Liver (tissue), 8 donors: ENCODE measurements at regions not wholly inside any gene's neighbourhood (a gene's known extent, or its start where the extent isn't known, plus 50 kb on each side); places are given as distances from the start of the nearest gene placed in this dataset.

Experiments used
- DNase-seq: peaks from one replicate; pipeline ENCODE4 v3.0.0-alpha.2; 2017; ENCODE audit warnings: low spot score
- H3K27ac ChIP-seq, 2 donors: one replicate each; pipeline ENCODE4 v1.7.0; 2013; ENCODE audit warnings: inconsistent platforms in 2 of 2, low read length in 2 of 2, control low read depth in 1 of 2, low read depth in 1 of 2, mild to moderate bottlenecking in 1 of 2
- H3K27me3 ChIP-seq, 4 donors: one replicate each; pipeline versions ENCODE4 v1.6.1 to v1.7.0; 2013; ENCODE audit warnings: low read length in 3 of 4, inconsistent platforms in 1 of 4, mild to moderate bottlenecking in 1 of 4, moderate library complexity in 1 of 4; ENCODE audit not compliant: control insufficient read depth in 4 of 4, insufficient read depth in 4 of 4
- H3K36me3 ChIP-seq, 4 donors: one replicate each; pipeline versions ENCODE4 v1.6.1 to v1.7.0; 2013; ENCODE audit warnings: low read length in 3 of 4, mild to moderate bottlenecking in 3 of 4, low read depth in 1 of 4, moderate library complexity in 1 of 4; ENCODE audit not compliant: control insufficient read depth in 4 of 4, insufficient read depth in 3 of 4
- H3K4me1 ChIP-seq, 4 donors: one replicate each; pipeline versions ENCODE4 v1.6.1 to v1.7.0; 2013; ENCODE audit warnings: low read length in 3 of 4, mild to moderate bottlenecking in 3 of 4, moderate library complexity in 1 of 4; ENCODE audit not compliant: control insufficient read depth in 4 of 4, insufficient read depth in 4 of 4
- H3K4me3 ChIP-seq, 3 donors: one replicate each; pipeline versions ENCODE4 v1.6.1 to v1.7.0; 2013; ENCODE audit warnings: low read length in 3 of 3, control low read depth in 1 of 3, low read depth in 1 of 3, mild to moderate bottlenecking in 1 of 3
- H3K9ac ChIP-seq, 2 donors: one replicate each; pipeline ENCODE4 v1.7.0; 2013; ENCODE audit warnings: low read length in 2 of 2, mild to moderate bottlenecking in 2 of 2, moderate library complexity in 2 of 2, control low read depth in 1 of 2, low read depth in 1 of 2
- H3K9me3 ChIP-seq, 4 donors: one replicate each; pipeline versions ENCODE4 v1.6.1 to v1.7.0; 2013; ENCODE audit warnings: low read length in 3 of 4; ENCODE audit not compliant: control insufficient read depth in 4 of 4
- ATF3 ChIP-seq: IDR thresholded peaks from 2 replicates; pipeline ENCODE4 v1.6.1; 2016; ENCODE audit warnings: antibody characterized with exemption
- CTCF ChIP-seq: fragments of 150-350 bp; IDR thresholded peaks from 2 replicates; pipeline ENCODE4 v1.5.1; 2017; ENCODE audit warnings: improper control_type of control experiment, low read depth, low read length; ENCODE audit not compliant: missing input control
- EGR1 ChIP-seq, 2 donors: IDR thresholded peaks; 2 replicates each; pipeline ENCODE4 v1.6.1; 2016 to 2018; ENCODE audit warnings: antibody characterized with exemption in 2 of 2, low read depth in 2 of 2
- FOXA1 ChIP-seq: IDR thresholded peaks from 2 replicates; pipeline ENCODE4 v1.6.1; 2016; ENCODE audit warnings: antibody characterized with exemption
- GABPA ChIP-seq, 2 donors: IDR thresholded peaks in 1 of 2; conservative IDR thresholded peaks in 1 of 2; 2 replicates each; pipeline ENCODE4 v1.6.1; 2016; ENCODE audit warnings: antibody characterized with exemption in 2 of 2, mild to moderate bottlenecking in 1 of 2, moderate library complexity in 1 of 2
- HNF4A ChIP-seq, 2 donors: conservative IDR thresholded peaks; 2 replicates each; pipeline ENCODE4 v1.6.1; 2016; ENCODE audit warnings: antibody characterized with exemption in 2 of 2, mild to moderate bottlenecking in 2 of 2
- HNF4G ChIP-seq: IDR thresholded peaks from 2 replicates; pipeline ENCODE4 v1.6.1; 2016; ENCODE audit warnings: antibody characterized with exemption
- JUND ChIP-seq, 2 donors: IDR thresholded peaks; 2 replicates each; pipeline ENCODE4 v1.6.1; 2016; ENCODE audit warnings: antibody characterized with exemption in 2 of 2
- RAD21 ChIP-seq, 2 donors: IDR thresholded peaks; 2 replicates each; pipeline ENCODE4 v1.6.1; 2016; ENCODE audit warnings: antibody characterized with exemption in 2 of 2, mild to moderate bottlenecking in 2 of 2
- REST ChIP-seq: IDR thresholded peaks from 2 replicates; pipeline ENCODE4 v1.6.1; 2016; ENCODE audit warnings: antibody characterized with exemption, mild to moderate bottlenecking
- RXRA ChIP-seq, 2 donors: IDR thresholded peaks; 2 replicates each; pipeline ENCODE4 v1.6.1; 2017 to 2018; ENCODE audit warnings: antibody characterized with exemption in 2 of 2, mild to moderate bottlenecking in 1 of 2
- TAF1 ChIP-seq: conservative IDR thresholded peaks from 2 replicates; pipeline ENCODE4 v1.6.1; 2016; ENCODE audit warnings: antibody characterized with exemption, mild to moderate bottlenecking
- YY1 ChIP-seq: IDR thresholded peaks from 2 replicates; pipeline ENCODE4 v1.6.1; 2016; ENCODE audit warnings: antibody characterized with exemption, mild to moderate bottlenecking
- WGBS: extraction: QIAGEN DNeasy Blood & Tissue Kit; methylation state at CpG from one replicate; pipeline ENCODE4 v1.1.7; 2013; 5-methylcytosine and 5-hydroxymethylcytosine counted together
- donor health status: healthy.
- donor health status: healthy.
- donor health status: healthy.
- donor health status: healthy.
- donor health status: healthy.

- H3K9ac ChIP-seq = no peak overlapping the region
- WGBS = 36% methylated on average over 3 of the region's 3 CpGs
- no peak overlapping the region for H3K27ac ChIP-seq
- peaks cover 0 to 14% (median 9%) of the 10 kb centered on the region in 4 donors for H3K4me1 ChIP-seq
- no peak for DNase-seq
- no peaks in the 10 kb centered on the region for H3K36me3 ChIP-seq
- no peak overlapping the region for H3K4me3 ChIP-seq
- TF ChIP-seq ATF3 (no peak), RXRA (IDR thresholded peaks at IDR 0.05) (peak in 1 of 2 donors; percentile 21), HNF4A (conservative IDR thresholded peaks at IDR 0.05) (peak; percentile 47 to 52), EGR1 (IDR thresholded peaks at IDR 0.05; ENCODE audit: low read depth in 2 of 2) (no peak), REST (no peak), YY1 (peak; percentile 28), FOXA1 (no peak)
- H3K27me3 ChIP-seq = no peaks in the 10 kb centered on the region
- H3K9me3 ChIP-seq = no peaks in the 10 kb centered on the region
Observed at GRCh38 chr5:117559005-117559844, 984.6 kb upstream of the SEMA6A start.

GRCh38 chr5:117551236-117551635, 976.6 kb upstream of the SEMA6A start:
- Histone ChIP-seq H3K4me3 (no peak overlapping the region), H3K4me1 (no peaks in the 10 kb centered on the region), H3K27me3 (no peaks in the 10 kb centered on the region), H3K27ac (no peak overlapping the region), H3K36me3 (no peaks in the 10 kb centered on the region), H3K9me3 (no peaks in the 10 kb centered on the region), H3K9ac (no peak overlapping the region)
- no peak for DNase-seq
- 81% methylated on average over 2 of the region's 2 CpGs for WGBS
- TF ChIP-seq HNF4G (no peak), GABPA (IDR thresholded peaks at IDR 0.05 in 1 of 2, conservative IDR thresholded peaks at IDR 0.05 in 1 of 2) (no peak), YY1 (no peak), RAD21 (IDR thresholded peaks at IDR 0.05) (no peak), ATF3 (no peak), CTCF (no peak), EGR1 (IDR thresholded peaks at IDR 0.05; ENCODE audit: low read depth in 2 of 2) (no peak), JUND (IDR thresholded peaks at IDR 0.05) (no peak), TAF1 (no peak), RXRA (IDR thresholded peaks at IDR 0.05) (no peak)
